ENCODE measurements at regions not wholly inside any gene's neighbourhood (a gene's known extent, or its start where the extent isn't known, plus 50 kb on each side); places are given as distances from the start of the nearest gene placed in this dataset.

GRCh38 chr7:109522585-109522984 is 952.9 kb downstream of the DNAJB9 start:
- TF ChIP-seq CTCF (IDR thresholded peaks at IDR 0.05): no peak
- no peak for TF ChIP-seq POLR2A (IDR thresholded peaks at IDR 0.05)

Data from uterus (tissue), 2 donors.